Thoracic aorta (tissue), 2 donors: ENCODE measurements at regions not wholly inside any gene's neighbourhood (a gene's known extent, or its start where the extent isn't known, plus 50 kb on each side); places are given as distances from the start of the nearest gene placed in this dataset.

Source experiments
- ATAC-seq: fragments of 150-250 bp; one replicate; pipeline ENCODE4 v1.8.0; 2017; ENCODE audit warnings: low read depth; ENCODE audit not compliant: insufficient number of reproducible peaks, low FRiP score
- DNase-seq: peaks from one replicate; pipeline ENCODE4 v3.0.0-alpha.2; 2020; ENCODE audit warnings: low spot score
- H3K27ac ChIP-seq, 2 donors: fragments of 200-600 bp; sonication (generic); 1 replicate in 1 of 2; 2 replicates in 1 of 2; pipeline ENCODE4 v1.5.1; 2016; ENCODE audit warnings: mild to moderate bottlenecking in 2 of 2, moderate library complexity in 2 of 2
- H3K27me3 ChIP-seq: fragments of 200-600 bp; sonication (generic); replicated peaks from 2 replicates; pipeline ENCODE4 v1.6.0; 2016; ENCODE audit warnings: mild to moderate bottlenecking; ENCODE audit not compliant: insufficient read depth
- H3K36me3 ChIP-seq: fragments of 200-600 bp; sonication (generic); one replicate; pipeline ENCODE4 v1.5.1; 2016
- H3K4me1 ChIP-seq, 2 donors: fragments of 200-600 bp; sonication (generic); 1 replicate in 1 of 2; 2 replicates in 1 of 2; pipeline versions ENCODE4 v1.5.1 to v1.6.0; 2016; ENCODE audit warnings: low read depth in 2 of 2, mild to moderate bottlenecking in 1 of 2; ENCODE audit not compliant: control insufficient read depth in 1 of 2
- H3K4me3 ChIP-seq: fragments of 200-600 bp; sonication (generic); 2 replicates; pipeline ENCODE4 v1.5.1; 2016; ENCODE audit warnings: mild to moderate bottlenecking
- H3K9me3 ChIP-seq: fragments of 200-600 bp; sonication (generic); 2 replicates; pipeline ENCODE4 v1.5.1; 2016
- CTCF ChIP-seq: fragments of 200-600 bp; sonication (generic); IDR thresholded peaks from one replicate; pipeline ENCODE4 v1.5.1; 2019; ENCODE audit warnings: antibody characterized with exemption

DNA sequence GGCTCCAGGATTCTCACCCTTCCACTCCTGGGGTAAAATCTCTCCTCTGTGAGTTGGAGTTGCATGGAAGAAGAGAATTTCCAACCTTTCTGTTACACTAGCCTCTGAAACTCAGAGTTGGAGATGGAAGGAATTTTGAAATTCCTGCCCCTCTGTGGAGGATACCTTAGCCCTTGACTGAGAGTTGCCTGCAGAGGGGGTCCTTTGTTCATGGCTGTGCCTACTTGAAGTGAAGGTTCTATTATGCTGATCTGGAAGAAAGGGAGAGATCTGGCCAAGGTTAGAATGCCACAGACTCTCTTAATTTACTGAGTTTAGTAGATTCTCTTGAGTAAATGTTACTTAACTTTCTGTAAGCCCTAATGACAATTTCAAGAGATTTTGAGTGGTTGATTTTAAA, 626.6 kb upstream of the GYPC start:
- TF ChIP-seq CTCF, result no peak
- Histone ChIP-seq H3K9me3 (no peaks in the 10 kb centered on the region), H3K36me3 (no peaks in the 10 kb centered on the region), H3K4me1 (no peaks in the 10 kb centered on the region), H3K27ac (no peak overlapping the region), H3K27me3 (no peaks in the 10 kb centered on the region), H3K4me3 (no peak overlapping the region)
- no peak for DNase-seq
- no peak for ATAC-seq

GRCh38 chr2:126038861-126039260, 617.1 kb upstream of the GYPC start:
- Histone ChIP-seq H3K9me3 (no peaks in the 10 kb centered on the region), H3K36me3 (no peaks in the 10 kb centered on the region), H3K27ac (no peak overlapping the region), H3K27me3 (no peaks in the 10 kb centered on the region), H3K4me3 (no peak overlapping the region), H3K4me1 (no peaks in the 10 kb centered on the region)
- ATAC-seq (no peak), DNase-seq (no peak)
- no peak for TF ChIP-seq CTCF

- no peaks in the 10 kb centered on the region for H3K36me3 ChIP-seq
- DNase-seq, result no peak
- no peak for ATAC-seq
These were observed 614.4 kb upstream of the GYPC start for GRCh38 chr2:126041391-126042047.

DNA sequence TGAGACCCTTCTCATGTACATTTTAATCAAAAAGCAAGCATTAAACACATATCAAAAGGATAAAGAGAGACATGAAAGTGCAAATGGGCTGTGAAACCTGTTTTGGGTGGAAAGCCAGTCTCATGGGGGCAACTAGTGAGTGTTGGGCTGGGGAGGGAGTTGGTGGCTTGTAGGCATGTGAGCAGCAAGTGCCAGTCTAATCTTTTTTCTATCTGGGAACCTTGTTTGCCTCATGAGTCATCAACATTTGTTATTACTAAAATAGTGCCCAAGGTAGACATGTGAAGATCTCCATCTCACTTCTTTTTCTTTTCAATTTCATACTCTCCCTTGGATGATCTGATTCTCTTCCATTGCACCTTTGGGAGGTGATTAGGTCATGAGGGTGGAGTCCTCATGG, 613.9 kb upstream of the GYPC start:
- Histone ChIP-seq H3K27me3 (no peaks in the 10 kb centered on the region), H3K36me3 (no peaks in the 10 kb centered on the region), H3K4me3 (no peak overlapping the region), H3K9me3 (no peaks in the 10 kb centered on the region), H3K4me1 (no peaks in the 10 kb centered on the region), H3K27ac (no peak overlapping the region)
- ATAC-seq, result no peak
- no peak for TF ChIP-seq CTCF
- no peak for DNase-seq

More at GRCh38 chr2:126041391-126042047, 614.4 kb upstream of the GYPC start:
- no peak for TF ChIP-seq CTCF
- Histone ChIP-seq H3K4me3 (no peak overlapping the region), H3K4me1 (no peaks in the 10 kb centered on the region), H3K27me3 (no peaks in the 10 kb centered on the region), H3K27ac (no peak overlapping the region), H3K9me3 (no peaks in the 10 kb centered on the region)

DNA sequence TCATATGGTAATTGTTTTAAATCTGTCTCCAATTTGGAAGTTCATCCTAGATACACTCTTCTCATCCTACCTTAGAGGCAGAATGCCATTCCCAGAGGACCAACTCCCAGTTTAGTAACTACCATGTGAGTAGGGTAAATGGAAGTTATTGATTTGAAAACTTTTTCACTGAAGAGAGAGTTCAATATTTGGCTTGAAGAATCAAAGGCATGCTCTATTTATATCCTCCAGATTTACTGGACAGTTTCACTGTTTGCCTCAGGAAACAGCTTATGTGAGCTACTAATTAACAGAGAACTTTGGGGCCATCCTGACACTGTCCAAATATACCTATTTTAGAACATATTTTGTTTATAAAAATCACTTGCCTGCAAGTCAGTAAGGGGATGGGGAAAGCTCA, 607.2 kb upstream of the GYPC start:
- TF ChIP-seq CTCF, result no peak
- no peak for DNase-seq
- Histone ChIP-seq H3K27ac (no peak overlapping the region), H3K27me3 (no peaks in the 10 kb centered on the region), H3K4me3 (no peak overlapping the region), H3K4me1 (no peaks in the 10 kb centered on the region), H3K36me3 (no peaks in the 10 kb centered on the region), H3K9me3 (no peaks in the 10 kb centered on the region)
- ATAC-seq, result no peak
